Forelimb muscle (tissue), 1 donor: ENCODE measurements at regions not wholly inside any gene's neighbourhood (a gene's known extent, or its start where the extent isn't known, plus 50 kb on each side); places are given as distances from the start of the nearest gene placed in this dataset.
"Not testable (repeated sequence)": the region's sequence is repeated elsewhere in the genome, so short reads cannot be mapped to it uniquely, and the experiment has no call there.

Experiments used
- DNase-seq: peaks from one replicate; pipeline ENCODE4 v3.0.0-alpha.2; 2013; ENCODE audit warnings: low read depth

- DNase-seq, result no peak
Measured at GRCh38 chr6:11961923-11962322, 50.2 kb upstream of the HIVEP1 start.

GRCh38 chr6:11960909-11961779 lies 51.0 kb upstream of the HIVEP1 start:
- no peak for DNase-seq

- no peak for DNase-seq
Measured at GRCh38 chr6:11956781-11957180, 55.3 kb upstream of the HIVEP1 start.

GRCh38 chr6:11953641-11954040 lies 58.5 kb upstream of the HIVEP1 start:
- DNase-seq, result no peak

GRCh38 chr6:11952316-11952715 lies 59.8 kb upstream of the HIVEP1 start:
- DNase-seq, result peak; percentile 39

- no peak for DNase-seq
Measured at GRCh38 chr6:11951868-11952267, 60.2 kb upstream of the HIVEP1 start.

GRCh38 chr6:11950109-11950508 lies 62.0 kb upstream of the HIVEP1 start:
- no peak for DNase-seq

- DNase-seq, result no peak
Measured at GRCh38 chr6:11947575-11947974, 64.5 kb upstream of the HIVEP1 start.

GRCh38 chr6:11947063-11947462 lies 65.0 kb upstream of the HIVEP1 start:
- no peak for DNase-seq

- no peak for DNase-seq
Measured at GRCh38 chr6:11944111-11944510, 68.0 kb upstream of the HIVEP1 start.

GRCh38 chr6:11943060-11943459 lies 69.1 kb upstream of the HIVEP1 start:
- DNase-seq, result no peak

- no peak for DNase-seq
Measured at GRCh38 chr6:11942185-11942864, 69.8 kb upstream of the HIVEP1 start.

GRCh38 chr6:11940532-11941166 lies 71.5 kb upstream of the HIVEP1 start:
- DNase-seq, result not testable (repeated sequence)

GRCh38 chr6:11938285-11938890 lies 73.7 kb upstream of the HIVEP1 start:
- no peak for DNase-seq

- DNase-seq, result no peak
Measured at GRCh38 chr6:11934638-11935037, 77.5 kb upstream of the HIVEP1 start.

- DNase-seq, result not testable (repeated sequence)
Measured at GRCh38 chr6:11932892-11933291, 79.2 kb upstream of the HIVEP1 start.

GRCh38 chr6:11931296-11932035 lies 80.6 kb upstream of the HIVEP1 start:
- no peak for DNase-seq

- DNase-seq, result not testable (repeated sequence)
Measured at GRCh38 chr6:11930834-11931233, 81.3 kb upstream of the HIVEP1 start.

- no peak for DNase-seq
Measured at GRCh38 chr6:11930240-11930639, 81.9 kb upstream of the HIVEP1 start.

- DNase-seq, result no peak
Measured at GRCh38 chr6:11929241-11929835, 82.8 kb upstream of the HIVEP1 start.
